Spinal cord (tissue), 9 donors: ENCODE measurements at regions not wholly inside any gene's neighbourhood (a gene's known extent, or its start where the extent isn't known, plus 50 kb on each side); places are given as distances from the start of the nearest gene placed in this dataset.
A peak's percentile ranks its signal among the peaks of the same experiment; 100 is the strongest.

Experiments used
- DNase-seq, 6 donors: peaks; one replicate each; pipeline versions ENCODE4 v3.0.0 to v3.0.0-alpha.2; 2013 to 2015; ENCODE audit warnings: low spot score in 6 of 6, low read depth in 4 of 6
- H3K27ac ChIP-seq: one replicate; pipeline ENCODE4 v1.5.1; 2013; ENCODE audit warnings: low read depth, low read length, control low read depth
- H3K27me3 ChIP-seq: one replicate; pipeline ENCODE4 v1.6.1; 2013; ENCODE audit warnings: low read length; ENCODE audit not compliant: control insufficient read depth, insufficient read depth
- H3K36me3 ChIP-seq: one replicate; pipeline ENCODE4 v1.6.1; 2013; ENCODE audit warnings: low read length; ENCODE audit not compliant: control insufficient read depth, insufficient read depth
- H3K4me1 ChIP-seq: one replicate; pipeline ENCODE4 v1.6.1; 2013; ENCODE audit warnings: low read length; ENCODE audit not compliant: control insufficient read depth, insufficient read depth
- H3K4me3 ChIP-seq: one replicate; pipeline ENCODE4 v1.5.1; 2013; ENCODE audit warnings: low read depth, low read length, control low read depth
- H3K9me3 ChIP-seq: one replicate; pipeline ENCODE4 v1.6.1; 2013; ENCODE audit warnings: low read length; ENCODE audit not compliant: control insufficient read depth, insufficient read depth
- WGBS: methylation state at CpG from one replicate; pipeline ENCODE4 v1.1.5; 2013; ENCODE audit warnings: missing lambda C conversion rate; ENCODE audit not compliant: insufficient coverage; 5-methylcytosine and 5-hydroxymethylcytosine counted together
- donor health status: healthy.

DNA sequence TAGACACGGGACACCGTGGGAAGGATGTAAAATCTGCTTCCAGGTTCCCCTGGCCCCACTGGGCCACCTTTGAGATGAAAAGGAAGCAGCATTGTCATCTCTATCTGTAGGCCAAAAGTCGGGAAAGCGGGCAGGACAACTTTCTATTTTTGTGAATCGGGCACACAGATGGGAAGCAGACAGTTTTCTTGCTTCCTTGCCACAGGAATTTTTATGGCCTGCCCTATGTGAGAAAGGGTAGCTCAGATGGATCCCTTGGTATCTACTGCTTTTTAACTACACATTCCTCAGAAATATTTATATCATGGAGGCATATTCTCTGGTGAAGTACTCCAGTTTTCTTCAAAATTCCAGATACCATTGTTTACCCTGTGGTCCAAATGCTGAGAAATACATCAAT is 735.5 kb downstream of the CBLN2 start:
- Histone ChIP-seq H3K27ac (no peak overlapping the region), H3K36me3 (no peaks in the 10 kb centered on the region), H3K4me3 (no peak overlapping the region), H3K27me3 (no peaks in the 10 kb centered on the region), H3K9me3 (no peaks in the 10 kb centered on the region), H3K4me1 (no peaks in the 10 kb centered on the region)
- no peak for DNase-seq
- WGBS = 77% methylated on average over 5 of the region's 5 CpGs

DNA sequence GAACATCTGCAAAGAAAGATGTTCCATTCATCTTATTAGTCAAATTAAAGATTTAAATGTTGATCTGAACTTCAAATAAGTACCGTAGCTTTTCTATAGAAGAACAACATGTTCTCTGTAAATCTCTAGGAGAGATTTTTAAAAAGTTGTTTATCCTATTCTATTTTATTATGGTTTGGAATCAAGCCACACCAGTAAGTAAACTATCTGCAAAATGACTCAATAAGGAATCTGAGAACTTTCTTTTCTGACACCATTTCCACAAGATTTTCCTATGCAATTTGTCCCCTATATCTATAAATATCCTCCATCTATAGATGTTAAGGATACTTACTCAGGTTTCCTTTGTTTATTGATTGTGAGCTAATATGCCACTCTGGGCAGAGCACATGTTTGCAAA is 736.6 kb downstream of the CBLN2 start:
- WGBS = no CpG with 5 or more reads among the region's 1 CpG
- Histone ChIP-seq H3K36me3 (no peaks in the 10 kb centered on the region), H3K27ac (no peak overlapping the region)

GRCh38 chr18:71798986-71799673 is 745.0 kb downstream of the CBLN2 start:
- DNase-seq = no peak
- Histone ChIP-seq H3K27me3 (no peaks in the 10 kb centered on the region), H3K9me3 (no peaks in the 10 kb centered on the region), H3K4me3 (no peak overlapping the region), H3K4me1 (no peaks in the 10 kb centered on the region), H3K36me3 (no peaks in the 10 kb centered on the region), H3K27ac (no peak overlapping the region)
- 84% methylated on average over 2 of the region's 6 CpGs for WGBS

More for the DNA sequence above, 736.6 kb downstream of the CBLN2 start:
- no peak for DNase-seq
- Histone ChIP-seq H3K4me3 (no peak overlapping the region), H3K27me3 (no peaks in the 10 kb centered on the region), H3K4me1 (no peaks in the 10 kb centered on the region), H3K9me3 (no peaks in the 10 kb centered on the region)

- 91% methylated on average over 5 of the region's 7 CpGs for WGBS
- no peaks in the 10 kb centered on the region for H3K9me3 ChIP-seq
- H3K4me3 ChIP-seq = no peak overlapping the region
- no peaks in the 10 kb centered on the region for H3K4me1 ChIP-seq
- no peak overlapping the region for H3K27ac ChIP-seq
- H3K36me3 ChIP-seq = no peaks in the 10 kb centered on the region
- no peak for DNase-seq
- H3K27me3 ChIP-seq = no peaks in the 10 kb centered on the region
Measured at GRCh38 chr18:71797554-71797953, 746.6 kb downstream of the CBLN2 start.

DNA sequence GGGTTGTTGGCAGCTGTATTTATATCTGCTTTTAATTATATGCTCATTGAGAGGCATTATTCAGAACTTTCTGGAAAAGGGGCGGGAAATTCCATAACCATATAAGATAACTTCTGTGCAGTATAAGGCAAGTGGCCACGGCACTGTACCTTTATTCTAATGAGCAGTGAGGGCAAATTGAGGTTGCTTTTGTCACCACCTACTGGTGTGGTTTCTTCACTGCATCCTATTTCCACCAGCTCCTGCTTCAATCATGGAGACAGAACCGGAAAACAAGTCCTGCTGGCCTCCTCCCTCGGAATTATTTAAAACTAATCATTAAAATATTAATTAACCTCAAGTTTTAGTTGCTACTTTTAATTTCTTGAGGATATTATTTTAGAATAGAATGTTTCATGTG is 759.4 kb downstream of the CBLN2 start:
- H3K4me1 ChIP-seq = no peaks in the 10 kb centered on the region
- WGBS = no CpG with 5 or more reads among the region's 4 CpGs
- no peak overlapping the region for H3K4me3 ChIP-seq
- no peak overlapping the region for H3K27ac ChIP-seq
- H3K27me3 ChIP-seq = no peaks in the 10 kb centered on the region
- no peaks in the 10 kb centered on the region for H3K36me3 ChIP-seq
- DNase-seq = no peak
- no peaks in the 10 kb centered on the region for H3K9me3 ChIP-seq

- no peak overlapping the region for H3K27ac ChIP-seq
- DNase-seq = peak in 3 of 6 donors; percentile 15 to 92 (median 22)
- H3K4me1 ChIP-seq = no peaks in the 10 kb centered on the region
- whole genome bisulfite sequencing = no CpG with 5 or more reads among the region's 5 CpGs
- no peaks in the 10 kb centered on the region for H3K27me3 ChIP-seq
- no peaks in the 10 kb centered on the region for H3K36me3 ChIP-seq
- no peaks in the 10 kb centered on the region for H3K9me3 ChIP-seq
- no peak overlapping the region for H3K4me3 ChIP-seq
Measured at GRCh38 chr18:71760541-71760940, 783.6 kb downstream of the CBLN2 start.

- Histone ChIP-seq H3K4me3 (no peak overlapping the region), H3K9me3 (no peaks in the 10 kb centered on the region), H3K36me3 (no peaks in the 10 kb centered on the region), H3K27ac (no peak overlapping the region), H3K4me1 (no peaks in the 10 kb centered on the region), H3K27me3 (no peaks in the 10 kb centered on the region)
- WGBS = 75% methylated on average over 1 of the region's 1 CpG
- peak in 1 of 6 donors; percentile 51 for DNase-seq
Measured at GRCh38 chr18:71754246-71754645, 789.9 kb downstream of the CBLN2 start.

- Histone ChIP-seq H3K27me3 (no peaks in the 10 kb centered on the region), H3K27ac (no peak overlapping the region), H3K4me1 (no peaks in the 10 kb centered on the region), H3K36me3 (no peaks in the 10 kb centered on the region), H3K4me3 (no peak overlapping the region), H3K9me3 (no peaks in the 10 kb centered on the region)
- WGBS = no CpG with 5 or more reads among the region's 4 CpGs
- DNase-seq = no peak
Measured at GRCh38 chr18:71743634-71744033, 800.5 kb downstream of the CBLN2 start.

DNA sequence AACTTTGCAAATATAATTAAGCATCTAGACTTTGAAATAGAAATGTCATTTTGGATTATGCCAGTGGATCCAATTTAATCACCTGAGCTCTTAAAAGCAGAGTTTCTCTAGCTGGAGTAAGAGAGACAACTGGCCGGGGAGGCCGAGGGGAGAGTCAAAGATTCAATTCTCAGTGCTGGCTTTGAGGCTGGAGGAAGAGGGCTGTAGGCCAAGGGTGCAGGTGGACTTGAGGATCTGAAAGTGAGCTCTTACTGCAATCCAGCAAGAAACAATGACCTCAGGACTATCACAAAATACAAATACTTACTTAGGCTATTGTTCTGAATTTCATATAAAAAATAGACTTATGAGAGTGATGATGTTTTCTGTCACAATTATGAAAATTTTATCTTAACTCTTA is 814.5 kb downstream of the CBLN2 start:
- no peak for DNase-seq
- H3K9me3 ChIP-seq = no peaks in the 10 kb centered on the region
- no peak overlapping the region for H3K27ac ChIP-seq
- H3K4me1 ChIP-seq = no peaks in the 10 kb centered on the region
- no peaks in the 10 kb centered on the region for H3K27me3 ChIP-seq
- 83% methylated on average over 1 of the region's 2 CpGs for WGBS
- no peak overlapping the region for H3K4me3 ChIP-seq
- H3K36me3 ChIP-seq = no peaks in the 10 kb centered on the region

- H3K27me3 ChIP-seq = no peaks in the 10 kb centered on the region
- H3K36me3 ChIP-seq = no peaks in the 10 kb centered on the region
- H3K4me3 ChIP-seq = no peak overlapping the region
- H3K27ac ChIP-seq = no peak overlapping the region
- WGBS = 91% methylated on average over 1 of the region's 2 CpGs
- no peak for DNase-seq
- no peaks in the 10 kb centered on the region for H3K9me3 ChIP-seq
- H3K4me1 ChIP-seq = no peaks in the 10 kb centered on the region
Measured at GRCh38 chr18:71727909-71728308, 816.2 kb downstream of the CBLN2 start.
